PFSK-1 (cell line): ENCODE measurements at regions not wholly inside any gene's neighbourhood (a gene's known extent, or its start where the extent isn't known, plus 50 kb on each side); places are given as distances from the start of the nearest gene placed in this dataset.

ENCODE experiments used
- FOXP2 ChIP-seq: optimal IDR thresholded peaks from 2 replicates; pipeline ENCODE3; 2011; ENCODE audit warnings: borderline replicate concordance, control low read depth, inconsistent platforms; ENCODE audit not compliant: insufficient read depth; ENCODE audit errors: extremely low read length, extremely low read depth
- POLR2AphosphoS5 ChIP-seq: IDR thresholded peaks from 2 replicates; pipeline ENCODE4 v1.6.1; 2012; ENCODE audit warnings: low read depth, mild to moderate bottlenecking, control low read depth, low read length, moderate library complexity
- REST ChIP-seq, 2 experiments: IDR thresholded peaks; 2 replicates each; pipeline versions ENCODE4 v1.6.1 to v1.8.0; 2011 to 2012; ENCODE audit warnings: low read depth in 2 of 2, low read length in 2 of 2, control low read depth in 1 of 2, inconsistent platforms in 1 of 2, mild to moderate bottlenecking in 1 of 2, moderate library complexity in 1 of 2; ENCODE audit not compliant: insufficient read depth in 1 of 2
- SIN3A ChIP-seq: IDR thresholded peaks from 2 replicates; pipeline ENCODE4 v1.6.1; 2012; ENCODE audit warnings: mild to moderate bottlenecking, low read length, moderate library complexity, borderline replicate concordance; ENCODE audit not compliant: insufficient read depth
- TAF1 ChIP-seq: IDR thresholded peaks from 2 replicates; pipeline ENCODE4 v1.6.1; 2012; ENCODE audit warnings: low read length, control low read depth, borderline replicate concordance; ENCODE audit not compliant: insufficient read depth

- TF ChIP-seq SIN3A (no peak), FOXP2 (no peak), POLR2AphosphoS5 (no peak), TAF1 (no peak), REST (IDR thresholded peaks at IDR 0.05; ENCODE audit: insufficient read depth in 1 of 2, low read depth in 2 of 2, low read length in 2 of 2) (no peak)
Observed at GRCh38 chr9:89666364-89666763, 61.6 kb downstream of the GADD45G start.

- TF ChIP-seq REST (IDR thresholded peaks at IDR 0.05; ENCODE audit: insufficient read depth in 1 of 2, low read depth in 2 of 2, low read length in 2 of 2) = no peak
- no peak for TF ChIP-seq POLR2AphosphoS5
- no peak for TF ChIP-seq TAF1
- TF ChIP-seq FOXP2 = no peak
- no peak for TF ChIP-seq SIN3A
Observed at GRCh38 chr9:89666950-89667349, 62.1 kb downstream of the GADD45G start.

GRCh38 chr9:89667726-89668125 is 62.9 kb downstream of the GADD45G start:
- no peak for TF ChIP-seq TAF1
- no peak for TF ChIP-seq POLR2AphosphoS5

GRCh38 chr9:89668216-89668865 is 63.5 kb downstream of the GADD45G start:
- TF ChIP-seq POLR2AphosphoS5 (no peak), FOXP2 (no peak), REST (IDR thresholded peaks at IDR 0.05; ENCODE audit: insufficient read depth in 1 of 2, low read depth in 2 of 2, low read length in 2 of 2) (no peak), TAF1 (no peak), SIN3A (no peak)

GRCh38 chr9:89668866-89669246 is 64.0 kb downstream of the GADD45G start:
- TF ChIP-seq REST (IDR thresholded peaks at IDR 0.05; ENCODE audit: insufficient read depth in 1 of 2, low read depth in 2 of 2, low read length in 2 of 2) (no peak), TAF1 (no peak), POLR2AphosphoS5 (no peak), FOXP2 (no peak), SIN3A (no peak)
